IMR-90 (cell line): ENCODE measurements at regions not wholly inside any gene's neighbourhood (a gene's known extent, or its start where the extent isn't known, plus 50 kb on each side); places are given as distances from the start of the nearest gene placed in this dataset.

ENCODE experiments used
- ATAC-seq: fragments of 200-7000 bp; cut with Tn5 transposase; 2 replicates; pipeline ENCODE4 v1.9.1; 2020; ENCODE audit warnings: low read depth, mild to moderate bottlenecking, moderate library complexity
- BruUV-seq: library from RNA; stranded (reverse); fragments of 400-500 nt; replicated peaks from 2 replicates; lab custom pipeline; 2021; lab: Mats Ljungman, UMichigan
- CTCF ChIA-PET: fragments of 300-600 bp; formaldehyde crosslinking; extraction: SDS; loops from one replicate; lab custom pipeline; 2021; ENCODE audit warnings: antibody characterized with exemption; lab: Yijun Ruan, JAX
- POLR2A ChIA-PET: fragments of 300-600 bp; sonication (Branson Sonifier 250); formaldehyde crosslinking; loops from one replicate; lab custom pipeline; 2022; ENCODE audit warnings: antibody characterized with exemption; ENCODE audit not compliant: unreplicated experiment; lab: Charles Lee
- DNase-seq: peaks from one replicate; pipeline ENCODE4 v3.0.0; 2013
- H2AFZ ChIP-seq: replicated peaks from 2 replicates; pipeline ENCODE3; 2013; ENCODE audit warnings: low read length, mild to moderate bottlenecking; ENCODE audit not compliant: poor library complexity
- H2AK5ac ChIP-seq: 2 replicates; pipeline ENCODE4 v1.6.1; 2013; ENCODE audit warnings: low read depth, low read length, inconsistent platforms
- H2AK9ac ChIP-seq: replicated peaks from 2 replicates; pipeline ENCODE3; 2013; ENCODE audit warnings: mild to moderate bottlenecking, low read depth, low read length, moderate library complexity; ENCODE audit not compliant: poor library complexity
- H2BK120ac ChIP-seq: 2 replicates; pipeline ENCODE4 v1.6.1; 2013; ENCODE audit warnings: low read depth, low read length, inconsistent platforms
- H2BK15ac ChIP-seq: 3 replicates; pipeline ENCODE4 v1.6.1; 2013; ENCODE audit warnings: low read depth, low read length, inconsistent platforms
- H2BK20ac ChIP-seq: 2 replicates; pipeline ENCODE4 v1.6.1; 2013; ENCODE audit warnings: low read depth, mild to moderate bottlenecking, inconsistent platforms, low read length, moderate library complexity
- H2BK5ac ChIP-seq: 2 replicates; pipeline ENCODE4 v1.6.1; 2013; ENCODE audit warnings: mild to moderate bottlenecking, low read depth, low read length, inconsistent platforms; ENCODE audit not compliant: poor library complexity, severe bottlenecking
- H3K14ac ChIP-seq: replicated peaks from 2 replicates; pipeline ENCODE4 v1.6.1; 2013; ENCODE audit warnings: low read depth, low read length, inconsistent platforms
- H3K18ac ChIP-seq: 2 replicates; pipeline ENCODE4 v1.6.1; 2013; ENCODE audit warnings: low read depth, low read length, control low read depth
- H3K23ac ChIP-seq: 2 replicates; pipeline ENCODE4 v1.6.1; 2013; ENCODE audit warnings: low read depth, low read length, inconsistent platforms
- H3K27ac ChIP-seq: 2 replicates; pipeline ENCODE4 v1.5.1; 2013; ENCODE audit warnings: mild to moderate bottlenecking, control low read depth, low read length; ENCODE audit not compliant: insufficient read depth
- H3K27me3 ChIP-seq: 2 replicates; pipeline ENCODE4 v1.6.1; 2013; ENCODE audit warnings: low read length; ENCODE audit not compliant: control insufficient read depth, insufficient read depth
- H3K36me3 ChIP-seq: 2 replicates; pipeline ENCODE4 v1.6.1; 2013; ENCODE audit warnings: low read length, mixed read lengths; ENCODE audit not compliant: control insufficient read depth, insufficient read depth
- H3K4ac ChIP-seq: 2 replicates; pipeline ENCODE4 v1.6.1; 2013; ENCODE audit warnings: low read depth, low read length, inconsistent platforms
- H3K4me1 ChIP-seq: 2 replicates; pipeline ENCODE4 v1.6.1; 2013; ENCODE audit warnings: low read length, mixed read lengths; ENCODE audit not compliant: control insufficient read depth, insufficient read depth
- H3K4me2 ChIP-seq: 2 replicates; pipeline ENCODE4 v1.6.1; 2013; ENCODE audit warnings: low read depth, mild to moderate bottlenecking, control low read depth, low read length, moderate library complexity
- H3K4me3 ChIP-seq: 2 replicates; pipeline ENCODE4 v1.5.1; 2013; ENCODE audit warnings: low read depth, mild to moderate bottlenecking, control low read depth, low read length, moderate library complexity; ENCODE audit not compliant: insufficient read depth
- H3K56ac ChIP-seq: 2 replicates; pipeline ENCODE4 v1.6.1; 2013; ENCODE audit warnings: low read length, inconsistent platforms; ENCODE audit not compliant: insufficient read depth; ENCODE audit errors: extremely low read depth
- H3K79me1 ChIP-seq, 2 experiments: 2 replicates each; pipeline ENCODE4 v1.6.1; 2013; ENCODE audit warnings: low read length in 2 of 2, inconsistent platforms in 1 of 2, low read depth in 1 of 2
- H3K9ac ChIP-seq: 2 replicates; pipeline ENCODE4 v1.6.1; 2013; ENCODE audit warnings: low read depth, low read length, control low read depth
- H3K9me1 ChIP-seq: 2 replicates; pipeline ENCODE4 v1.6.1; 2013; ENCODE audit warnings: low read length, inconsistent platforms; ENCODE audit not compliant: insufficient read depth
- H3K9me3 ChIP-seq: 2 replicates; pipeline ENCODE4 v1.6.1; 2013; ENCODE audit warnings: low read length; ENCODE audit not compliant: control insufficient read depth, insufficient read depth
- H4K20me1 ChIP-seq: 2 replicates; pipeline ENCODE4 v1.6.1; 2013; ENCODE audit warnings: low read length, inconsistent platforms; ENCODE audit not compliant: insufficient read depth
- H4K5ac ChIP-seq: 2 replicates; pipeline ENCODE4 v1.6.1; 2013; ENCODE audit warnings: mild to moderate bottlenecking, low read depth, low read length, control low read depth
- H4K8ac ChIP-seq, 2 experiments: 2 replicates each; pipeline ENCODE4 v1.6.1; 2013; ENCODE audit warnings: low read depth in 2 of 2, low read length in 2 of 2, control low read depth in 1 of 2, inconsistent platforms in 1 of 2
- H4K91ac ChIP-seq: 2 replicates; pipeline ENCODE4 v1.6.1; 2013; ENCODE audit warnings: low read depth, low read length, inconsistent platforms; ENCODE audit not compliant: insufficient read depth
- BHLHE40 ChIP-seq: fragments of 150-350 bp; IDR thresholded peaks from 2 replicates; pipeline ENCODE4 v1.6.1; 2016; ENCODE audit warnings: mild to moderate bottlenecking, low read depth, low read length
- CEBPB ChIP-seq: IDR thresholded peaks from 2 replicates; pipeline ENCODE4 v1.6.1; 2012; ENCODE audit warnings: low read depth, low read length, improper control_type of control experiment
- CHD1 ChIP-seq: IDR thresholded peaks from 2 replicates; pipeline ENCODE4 v1.6.1; 2012; ENCODE audit warnings: low read depth, low read length, improper control_type of control experiment
- FOS ChIP-seq: fragments of 150-350 bp; IDR thresholded peaks from 2 replicates; pipeline ENCODE4 v1.6.1; 2016; ENCODE audit warnings: low read depth, low read length
- MAFK ChIP-seq: IDR thresholded peaks from 2 replicates; pipeline ENCODE4 v1.6.1; 2012; ENCODE audit warnings: low read depth, low read length, improper control_type of control experiment
- MAZ ChIP-seq: IDR thresholded peaks from 2 replicates; pipeline ENCODE4 v1.6.1; 2012; ENCODE audit warnings: low read depth, mild to moderate bottlenecking, low read length, improper control_type of control experiment, moderate library complexity, borderline replicate concordance
- MXI1 ChIP-seq: IDR thresholded peaks from 2 replicates; pipeline ENCODE4 v1.6.1; 2012; ENCODE audit warnings: low read depth, mild to moderate bottlenecking, low read length, moderate library complexity, borderline replicate concordance
- NFE2L2 ChIP-seq: fragments of 150-350 bp; IDR thresholded peaks from 2 replicates; pipeline ENCODE4 v1.6.1; 2016; ENCODE audit warnings: low read depth, mild to moderate bottlenecking, low read length
- POLR2A ChIP-seq: IDR thresholded peaks from 2 replicates; pipeline ENCODE4 v1.6.1; 2012; ENCODE audit warnings: mild to moderate bottlenecking, low read depth, low read length
- RAD21 ChIP-seq: IDR thresholded peaks from 2 replicates; pipeline ENCODE4 v1.6.1; 2012; ENCODE audit warnings: low read length, improper control_type of control experiment
- RCOR1 ChIP-seq: IDR thresholded peaks from 2 replicates; pipeline ENCODE4 v1.6.1; 2012; ENCODE audit warnings: mild to moderate bottlenecking, low read length, improper control_type of control experiment; ENCODE audit not compliant: insufficient replicate concordance
- RFX5 ChIP-seq: IDR thresholded peaks from 2 replicates; pipeline ENCODE4 v1.8.0; 2012; ENCODE audit warnings: low read depth, mild to moderate bottlenecking, low read length, moderate library complexity
- SMC3 ChIP-seq: fragments of 150-350 bp; IDR thresholded peaks from 2 replicates; pipeline ENCODE4 v1.6.1; 2016; ENCODE audit warnings: low read depth, mild to moderate bottlenecking, antibody characterized with exemption, low read length, moderate library complexity
- WGBS, 2 experiments: methylation state at CpG; one replicate each; pipeline versions ENCODE4 v1.1.5 to v1.1.7; 2013; ENCODE audit warnings: missing lambda C conversion rate in 2 of 2; ENCODE audit not compliant: insufficient read length in 1 of 2; ENCODE audit errors: extremely low coverage in 2 of 2; 5-methylcytosine and 5-hydroxymethylcytosine counted together
- dilution Hi-C: fragments of 300-500 bp; cut with HindIII; formaldehyde crosslinking; loops from one replicate; pipeline ENCODE4 v1.14.3; 2018; ENCODE audit warnings: low sequenced_read_pairs; ENCODE audit not compliant: unreplicated experiment
- in situ Hi-C: fragments of 300-500 bp; cut with MboI; formaldehyde crosslinking; loops from 3 replicates; pipeline ENCODE4 v1.14.3; 2019; ENCODE audit warnings: low sequenced_read_pairs, inconsistent platforms, mixed read lengths
- intact Hi-C: fragments of 100-400 bp; cut with micrococcal nuclease; formaldehyde crosslinking; loops from 2 replicates; pipeline ENCODE4 v1.10.0; 2022
- TF ChIP-seq, protein P1 (sequence below): fragments of 150-350 bp; IDR thresholded peaks from 2 replicates; pipeline ENCODE4 v1.6.1; 2016; ENCODE audit warnings: low read depth, mild to moderate bottlenecking, low read length, moderate library complexity, borderline replicate concordance
- TF ChIP-seq, protein P2 (sequence below): fragments of 150-350 bp; IDR thresholded peaks from 2 replicates; pipeline ENCODE4 v1.6.1; 2017; ENCODE audit warnings: mild to moderate bottlenecking, antibody characterized with exemption, low read length, low read depth
- TF ChIP-seq, protein P3 (sequence below): conservative IDR thresholded peaks from 2 replicates; pipeline ENCODE4 v1.5.1; 2012; ENCODE audit warnings: mild to moderate bottlenecking, low read depth, low read length, improper control_type of control experiment

DNA sequence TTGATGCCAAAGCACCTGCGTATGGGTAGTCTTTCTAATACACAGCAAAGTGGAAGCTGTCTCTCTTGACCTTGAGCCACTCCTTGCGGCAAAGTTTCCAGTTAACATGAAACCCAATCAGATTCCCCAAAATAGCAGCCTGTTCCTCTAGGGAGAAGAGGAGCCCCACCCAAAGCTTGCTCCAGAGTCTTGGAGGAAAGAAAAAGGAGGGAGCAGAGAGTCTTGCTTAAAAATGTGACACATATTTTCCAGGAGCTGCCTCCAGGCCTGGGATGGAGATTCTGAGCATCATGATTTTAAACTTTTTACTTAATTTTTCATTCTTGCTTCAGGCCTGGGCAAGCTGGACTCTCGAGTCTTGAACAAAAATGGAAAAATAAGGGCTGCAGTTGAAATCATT, 223.5 kb upstream of the TNC start:
- BruUV-seq, result no TSS peak
- H2AFZ ChIP-seq, result no peak overlapping the region
- no peak overlapping the region for H4K91ac ChIP-seq
- no peak overlapping the region for H2BK20ac ChIP-seq
- no peak overlapping the region for H3K56ac ChIP-seq
- intact Hi-C loops (no loop called here), dilution Hi-C loops (no loop called here), in situ Hi-C loops (no loop called here)
- H2AK9ac ChIP-seq, result no peak overlapping the region
- H3K27ac ChIP-seq, result no peak overlapping the region
- no peak overlapping the region for H3K18ac ChIP-seq
- H3K4ac ChIP-seq, result no peak overlapping the region
- H3K36me3 ChIP-seq, result no peaks in the 10 kb centered on the region
- H2AK5ac ChIP-seq, result no peak overlapping the region; the same call in 1 of the 2 replicates
- H4K8ac ChIP-seq, result no peak overlapping the region
- WGBS, 2 experiments, result no CpG with 5 or more reads among the region's 3 CpGs
- no peaks in the 10 kb centered on the region for H4K20me1 ChIP-seq
- H3K79me1 ChIP-seq, result no peaks in the 10 kb centered on the region
- H3K27me3 ChIP-seq, result peaks cover 13% of the 10 kb centered on the region
- no peak overlapping the region for H3K14ac ChIP-seq
- H3K4me3 ChIP-seq, result no peak overlapping the region
- ChIA-PET CTCF (no interaction called here), POLR2A (no interaction called here)
- H3K23ac ChIP-seq, result no peak overlapping the region
- no peak overlapping the region for H4K5ac ChIP-seq
- no peak overlapping the region for H2BK120ac ChIP-seq
- no peaks in the 10 kb centered on the region for H3K4me1 ChIP-seq
- ATAC-seq (no peak), DNase-seq (no peak)
- H3K9me1 ChIP-seq, result no peaks in the 10 kb centered on the region
- no peak overlapping the region for H3K9ac ChIP-seq
- no peak overlapping the region for H3K4me2 ChIP-seq
- no peaks in the 10 kb centered on the region for H3K9me3 ChIP-seq
- no peak overlapping the region for H2BK15ac ChIP-seq
- no peak for TF ChIP-seq RFX5
- TF ChIP-seq SMC3, result no peak
- no peak for TF ChIP-seq CEBPB
- TF ChIP-seq RCOR1, result no peak
- TF ChIP-seq, protein P1, sequence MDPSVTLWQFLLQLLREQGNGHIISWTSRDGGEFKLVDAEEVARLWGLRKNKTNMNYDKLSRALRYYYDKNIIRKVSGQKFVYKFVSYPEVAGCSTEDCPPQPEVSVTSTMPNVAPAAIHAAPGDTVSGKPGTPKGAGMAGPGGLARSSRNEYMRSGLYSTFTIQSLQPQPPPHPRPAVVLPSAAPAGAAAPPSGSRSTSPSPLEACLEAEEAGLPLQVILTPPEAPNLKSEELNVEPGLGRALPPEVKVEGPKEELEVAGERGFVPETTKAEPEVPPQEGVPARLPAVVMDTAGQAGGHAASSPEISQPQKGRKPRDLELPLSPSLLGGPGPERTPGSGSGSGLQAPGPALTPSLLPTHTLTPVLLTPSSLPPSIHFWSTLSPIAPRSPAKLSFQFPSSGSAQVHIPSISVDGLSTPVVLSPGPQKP, result no peak
- TF ChIP-seq POLR2A, result no peak
- no peak for TF ChIP-seq RAD21
- TF ChIP-seq, protein P2, sequence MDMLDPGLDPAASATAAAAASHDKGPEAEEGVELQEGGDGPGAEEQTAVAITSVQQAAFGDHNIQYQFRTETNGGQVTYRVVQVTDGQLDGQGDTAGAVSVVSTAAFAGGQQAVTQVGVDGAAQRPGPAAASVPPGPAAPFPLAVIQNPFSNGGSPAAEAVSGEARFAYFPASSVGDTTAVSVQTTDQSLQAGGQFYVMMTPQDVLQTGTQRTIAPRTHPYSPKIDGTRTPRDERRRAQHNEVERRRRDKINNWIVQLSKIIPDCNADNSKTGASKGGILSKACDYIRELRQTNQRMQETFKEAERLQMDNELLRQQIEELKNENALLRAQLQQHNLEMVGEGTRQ, result no peak
- TF ChIP-seq MAFK, result no peak
- no peak for TF ChIP-seq BHLHE40
- TF ChIP-seq FOS, result no peak
- TF ChIP-seq CHD1, result no peak
- TF ChIP-seq NFE2L2, result no peak
- TF ChIP-seq, protein P3, sequence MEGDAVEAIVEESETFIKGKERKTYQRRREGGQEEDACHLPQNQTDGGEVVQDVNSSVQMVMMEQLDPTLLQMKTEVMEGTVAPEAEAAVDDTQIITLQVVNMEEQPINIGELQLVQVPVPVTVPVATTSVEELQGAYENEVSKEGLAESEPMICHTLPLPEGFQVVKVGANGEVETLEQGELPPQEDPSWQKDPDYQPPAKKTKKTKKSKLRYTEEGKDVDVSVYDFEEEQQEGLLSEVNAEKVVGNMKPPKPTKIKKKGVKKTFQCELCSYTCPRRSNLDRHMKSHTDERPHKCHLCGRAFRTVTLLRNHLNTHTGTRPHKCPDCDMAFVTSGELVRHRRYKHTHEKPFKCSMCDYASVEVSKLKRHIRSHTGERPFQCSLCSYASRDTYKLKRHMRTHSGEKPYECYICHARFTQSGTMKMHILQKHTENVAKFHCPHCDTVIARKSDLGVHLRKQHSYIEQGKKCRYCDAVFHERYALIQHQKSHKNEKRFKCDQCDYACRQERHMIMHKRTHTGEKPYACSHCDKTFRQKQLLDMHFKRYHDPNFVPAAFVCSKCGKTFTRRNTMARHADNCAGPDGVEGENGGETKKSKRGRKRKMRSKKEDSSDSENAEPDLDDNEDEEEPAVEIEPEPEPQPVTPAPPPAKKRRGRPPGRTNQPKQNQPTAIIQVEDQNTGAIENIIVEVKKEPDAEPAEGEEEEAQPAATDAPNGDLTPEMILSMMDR, result no peak
- no peak for TF ChIP-seq MAZ
- no peak for TF ChIP-seq MXI1
- H2BK5ac ChIP-seq, result no peak overlapping the region
